ENCODE measurements at regions not wholly inside any gene's neighbourhood (a gene's known extent, or its start where the extent isn't known, plus 50 kb on each side); places are given as distances from the start of the nearest gene placed in this dataset.
"Not testable (repeated sequence)": the region's sequence is repeated elsewhere in the genome, so short reads cannot be mapped to it uniquely, and the experiment has no call there.

DNA sequence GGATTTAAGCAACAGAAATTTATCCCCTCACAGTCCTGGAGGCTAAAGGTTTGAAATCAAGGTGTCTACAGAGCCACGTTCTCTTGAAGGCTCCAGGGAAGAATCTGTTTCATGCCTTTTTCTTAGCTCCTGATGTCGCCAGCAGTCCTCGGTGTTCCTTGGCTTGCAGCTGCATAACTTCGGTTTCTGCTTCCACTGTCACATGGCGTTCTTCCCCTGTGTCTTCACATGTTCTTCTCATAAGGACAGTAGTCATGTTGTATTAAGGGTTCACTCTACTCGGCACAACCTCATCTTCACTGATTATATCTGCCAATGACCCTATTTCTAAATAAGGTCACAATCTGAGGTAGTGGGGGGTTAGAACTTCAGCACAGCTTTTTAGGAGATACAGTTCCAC lies 65.2 kb downstream of the B4GALT7 start:
- TF ChIP-seq SIRT6 (IDR thresholded peaks at IDR 0.05; ENCODE audit: low read length); POLR2A (IDR thresholded peaks at IDR 0.05; ENCODE audit: control extremely low read depth in 1 of 2, low read depth in 2 of 2, low read length in 2 of 2); EGR1 (IDR thresholded peaks at IDR 0.05; ENCODE audit: borderline replicate concordance, low read depth, low read length); ZNF274 (IDR thresholded peaks at IDR 0.05; ENCODE audit: borderline replicate concordance, extremely low read depth, low read length); TAF1 (IDR thresholded peaks at IDR 0.05; ENCODE audit: low read depth, low read length): not testable (repeated sequence)

Data from H1 (cell line).